AG10803 (cell line): ENCODE measurements at regions not wholly inside any gene's neighbourhood (a gene's known extent, or its start where the extent isn't known, plus 50 kb on each side); places are given as distances from the start of the nearest gene placed in this dataset.

Experiments used
- DNase-seq: peaks from one replicate; pipeline ENCODE4 v3.0.0; 2010; ENCODE audit warnings: low read depth
- H3K4me3 ChIP-seq: 2 replicates; pipeline ENCODE4 v1.5.1; 2011; ENCODE audit warnings: mild to moderate bottlenecking, low read length, control low read depth
- TF ChIP-seq, protein P1 (sequence below): conservative IDR thresholded peaks from 2 replicates; pipeline ENCODE4 v1.5.1; 2011; ENCODE audit warnings: mild to moderate bottlenecking, low read length, control low read depth, inconsistent platforms

- H3K4me3 ChIP-seq: no peak overlapping the region
- TF ChIP-seq, protein P1, sequence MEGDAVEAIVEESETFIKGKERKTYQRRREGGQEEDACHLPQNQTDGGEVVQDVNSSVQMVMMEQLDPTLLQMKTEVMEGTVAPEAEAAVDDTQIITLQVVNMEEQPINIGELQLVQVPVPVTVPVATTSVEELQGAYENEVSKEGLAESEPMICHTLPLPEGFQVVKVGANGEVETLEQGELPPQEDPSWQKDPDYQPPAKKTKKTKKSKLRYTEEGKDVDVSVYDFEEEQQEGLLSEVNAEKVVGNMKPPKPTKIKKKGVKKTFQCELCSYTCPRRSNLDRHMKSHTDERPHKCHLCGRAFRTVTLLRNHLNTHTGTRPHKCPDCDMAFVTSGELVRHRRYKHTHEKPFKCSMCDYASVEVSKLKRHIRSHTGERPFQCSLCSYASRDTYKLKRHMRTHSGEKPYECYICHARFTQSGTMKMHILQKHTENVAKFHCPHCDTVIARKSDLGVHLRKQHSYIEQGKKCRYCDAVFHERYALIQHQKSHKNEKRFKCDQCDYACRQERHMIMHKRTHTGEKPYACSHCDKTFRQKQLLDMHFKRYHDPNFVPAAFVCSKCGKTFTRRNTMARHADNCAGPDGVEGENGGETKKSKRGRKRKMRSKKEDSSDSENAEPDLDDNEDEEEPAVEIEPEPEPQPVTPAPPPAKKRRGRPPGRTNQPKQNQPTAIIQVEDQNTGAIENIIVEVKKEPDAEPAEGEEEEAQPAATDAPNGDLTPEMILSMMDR: no peak
- no peak for DNase-seq
Measured at GRCh38 chr17:77493901-77494663, 353.3 kb downstream of the SEC14L1 start.

DNA sequence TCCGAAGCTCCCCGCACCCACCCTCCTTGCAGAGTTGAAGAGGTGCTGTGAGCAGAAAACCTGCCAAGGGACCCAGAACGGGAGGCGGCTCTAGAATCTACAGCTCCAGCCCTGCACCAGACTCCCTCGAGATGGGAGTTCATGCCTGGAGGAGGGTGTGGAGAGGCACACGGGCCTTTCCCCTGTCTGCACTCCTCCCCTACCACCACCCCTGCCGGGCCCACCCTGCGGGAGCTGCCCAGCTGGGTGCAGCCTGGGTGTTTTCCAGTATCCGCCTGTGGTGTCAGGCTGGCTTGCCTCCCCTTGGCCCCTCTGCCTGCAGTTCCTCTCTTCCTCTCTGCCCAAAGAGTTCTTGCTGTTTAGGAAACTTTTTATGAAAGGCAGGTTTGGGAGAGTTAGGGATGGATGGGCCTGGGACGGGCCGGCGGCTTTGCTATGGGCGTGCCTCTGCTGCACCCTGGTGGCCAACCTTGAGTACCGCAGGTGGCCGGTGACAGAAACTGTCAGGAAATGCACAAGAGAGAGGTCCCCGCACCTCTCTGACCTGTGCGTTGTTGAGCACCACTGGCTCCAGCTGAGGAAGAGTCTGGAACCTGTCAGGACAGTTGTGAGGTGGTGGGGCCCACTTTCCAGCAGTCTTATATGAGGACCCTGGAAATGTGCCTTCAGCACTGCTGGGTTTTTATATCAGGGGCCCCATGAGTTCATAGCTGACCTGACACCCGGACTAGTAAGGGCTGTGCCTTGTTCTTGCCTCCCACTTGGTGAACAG lies 354.1 kb downstream of the SEC14L1 start:
- no peak overlapping the region for H3K4me3 ChIP-seq
- TF ChIP-seq, protein P1: peak; percentile 86
- peak; percentile 68 for DNase-seq

- DNase-seq: no peak
- TF ChIP-seq, protein P1: no peak
Measured at GRCh38 chr17:77495575-77495974, 354.8 kb downstream of the SEC14L1 start.

GRCh38 chr17:77496401-77496801 lies 355.6 kb downstream of the SEC14L1 start:
- DNase-seq: no peak

More at GRCh38 chr17:77495575-77495974, 354.8 kb downstream of the SEC14L1 start:
- H3K4me3 ChIP-seq: no peak overlapping the region

GRCh38 chr17:77496831-77497577 lies 356.2 kb downstream of the SEC14L1 start:
- no peak overlapping the region for H3K4me3 ChIP-seq
- no peak for DNase-seq
- TF ChIP-seq, protein P1: no peak

More at GRCh38 chr17:77496401-77496801, 355.6 kb downstream of the SEC14L1 start:
- H3K4me3 ChIP-seq: no peak overlapping the region
- TF ChIP-seq, protein P1: no peak

DNA sequence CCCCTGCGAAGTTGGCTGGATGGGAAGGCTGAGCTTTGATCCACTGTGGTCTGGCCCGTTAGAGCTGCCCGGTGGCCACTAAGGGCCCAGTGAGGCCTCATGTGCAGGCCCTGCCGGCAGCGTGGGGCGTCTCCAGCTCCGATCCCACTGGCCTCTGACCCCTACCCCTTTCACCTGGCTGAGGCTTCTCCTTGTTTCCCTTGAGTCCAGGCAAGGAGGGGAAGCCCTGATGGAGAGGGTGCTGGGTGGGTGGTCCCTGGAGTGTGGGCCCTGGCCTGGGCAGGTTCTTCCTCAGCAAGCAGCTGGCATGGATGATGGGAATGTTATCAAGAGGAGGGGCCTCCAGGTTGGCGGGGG lies 356.8 kb downstream of the SEC14L1 start:
- TF ChIP-seq, protein P1: no peak
- no peak for DNase-seq
- no peak overlapping the region for H3K4me3 ChIP-seq
